RPMI7951 (cell line): ENCODE measurements at regions not wholly inside any gene's neighbourhood (a gene's known extent, or its start where the extent isn't known, plus 50 kb on each side); places are given as distances from the start of the nearest gene placed in this dataset.
A peak's percentile ranks its signal among the peaks of the same experiment; 100 is the strongest.

Source experiments
- DNase-seq: peaks from one replicate; pipeline ENCODE4 v3.0.0-alpha.2; 2012; ENCODE audit warnings: low read depth

GRCh38 chr5:52498607-52499006, 289.1 kb upstream of the ITGA1 start:
- no peak for DNase-seq

DNA sequence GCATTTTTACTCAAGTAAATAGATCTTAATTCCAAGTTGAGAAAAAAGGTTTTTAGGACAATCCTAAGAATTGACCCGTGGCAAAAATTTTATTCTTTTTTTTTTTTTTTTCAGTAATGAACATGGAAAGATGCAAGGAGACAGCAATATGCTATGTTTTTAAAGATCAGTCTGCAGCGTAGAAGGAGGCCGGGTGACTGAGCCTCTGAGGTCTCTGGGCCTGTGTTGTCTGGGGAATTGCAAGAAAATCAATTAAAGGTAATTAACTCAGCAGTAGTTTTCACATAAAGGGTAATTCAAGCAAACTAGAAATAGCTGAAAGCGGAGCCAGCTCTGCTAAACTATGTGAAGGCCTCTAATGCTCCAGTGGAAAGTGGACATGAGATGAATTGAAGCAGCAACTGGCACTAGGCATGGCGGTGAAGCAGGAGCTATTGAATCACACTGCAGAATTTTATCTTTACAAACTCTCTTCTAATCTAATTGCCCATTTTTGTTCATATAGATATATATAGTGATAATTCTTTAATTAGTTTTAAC, 285.2 kb upstream of the ITGA1 start:
- no peak for DNase-seq

- DNase-seq = no peak
These were observed 283.0 kb upstream of the ITGA1 start for GRCh38 chr5:52504584-52505240.

GRCh38 chr5:52517667-52518066, 270.0 kb upstream of the ITGA1 start:
- DNase-seq = no peak

DNA sequence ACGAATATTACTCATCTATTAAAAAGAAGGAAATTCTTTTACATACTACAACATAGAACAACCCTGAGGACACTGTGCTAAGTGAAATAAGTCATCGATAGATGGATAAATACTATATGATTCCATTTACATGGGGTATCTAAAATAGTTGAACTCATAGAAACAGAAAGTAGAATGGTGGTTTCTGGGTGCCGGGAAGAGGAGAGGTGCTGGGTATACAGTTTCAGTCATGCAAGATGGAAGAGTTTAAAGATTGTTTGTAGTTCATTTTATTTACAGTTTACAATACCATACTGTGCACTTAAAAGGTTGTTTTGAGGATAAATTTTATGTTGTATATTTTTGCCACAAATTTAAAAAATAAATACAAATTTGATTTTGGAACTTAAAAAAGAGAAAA, 267.5 kb upstream of the ITGA1 start:
- no peak for DNase-seq

DNA sequence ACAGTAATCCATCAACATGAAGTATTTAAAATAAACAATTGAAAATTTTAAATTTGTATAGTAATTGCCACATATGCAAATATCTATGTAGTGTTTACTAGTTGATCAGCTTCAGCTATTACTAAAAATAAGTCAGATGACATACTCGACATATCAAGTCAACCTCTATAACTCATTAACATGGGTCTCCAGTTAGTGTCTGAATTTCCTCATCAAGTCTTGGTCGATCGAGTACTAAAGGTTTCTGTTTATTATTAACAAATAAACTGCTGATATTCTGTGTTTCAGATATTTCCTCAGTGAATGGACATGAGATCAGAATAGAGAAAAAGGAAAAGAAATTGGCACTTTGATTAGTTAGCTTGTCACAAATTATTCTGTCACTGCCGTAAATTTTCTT, 266.5 kb upstream of the ITGA1 start:
- no peak for DNase-seq

DNA sequence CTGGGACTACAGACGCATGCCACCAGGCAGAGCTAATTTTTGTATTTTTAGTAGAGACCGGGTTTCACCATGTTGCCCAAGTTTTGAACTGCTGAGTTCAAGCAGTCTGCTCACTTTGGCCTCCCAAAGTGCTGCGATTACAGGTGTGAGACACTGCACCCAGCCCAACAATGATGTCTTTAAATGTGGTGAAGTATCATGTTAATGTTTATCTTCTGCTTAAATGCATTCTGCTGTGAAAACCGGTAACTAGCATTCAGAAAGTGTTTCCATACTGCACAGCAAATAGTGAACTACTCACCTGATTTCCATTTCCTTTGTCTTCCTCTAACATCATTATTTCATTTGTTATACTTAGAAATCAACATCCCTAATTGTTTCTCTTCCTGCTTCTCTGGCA, 264.0 kb upstream of the ITGA1 start:
- no peak for DNase-seq

- no peak for DNase-seq
These were observed 256.6 kb upstream of the ITGA1 start for GRCh38 chr5:52531105-52531504.

DNA sequence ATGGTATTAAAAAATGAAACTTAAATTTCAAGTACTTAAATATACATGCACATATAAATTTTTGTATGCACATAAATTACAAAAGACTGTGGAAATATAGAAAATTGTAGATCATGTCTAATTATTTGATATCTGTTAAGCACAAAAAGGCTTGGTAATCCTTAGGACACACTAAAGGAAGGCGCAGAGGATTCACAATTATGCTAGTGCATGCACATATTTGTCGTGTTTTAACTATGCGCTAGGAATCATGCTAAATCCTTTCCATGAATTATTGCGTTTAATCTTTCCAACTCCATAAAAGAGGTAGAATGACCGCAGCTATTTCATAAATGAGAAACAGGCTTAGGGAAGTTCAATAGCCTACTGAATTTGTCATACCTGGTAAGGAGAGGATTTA, 244.1 kb upstream of the ITGA1 start:
- no peak for DNase-seq

GRCh38 chr5:52544738-52545137, 243.0 kb upstream of the ITGA1 start:
- DNase-seq = no peak

DNA sequence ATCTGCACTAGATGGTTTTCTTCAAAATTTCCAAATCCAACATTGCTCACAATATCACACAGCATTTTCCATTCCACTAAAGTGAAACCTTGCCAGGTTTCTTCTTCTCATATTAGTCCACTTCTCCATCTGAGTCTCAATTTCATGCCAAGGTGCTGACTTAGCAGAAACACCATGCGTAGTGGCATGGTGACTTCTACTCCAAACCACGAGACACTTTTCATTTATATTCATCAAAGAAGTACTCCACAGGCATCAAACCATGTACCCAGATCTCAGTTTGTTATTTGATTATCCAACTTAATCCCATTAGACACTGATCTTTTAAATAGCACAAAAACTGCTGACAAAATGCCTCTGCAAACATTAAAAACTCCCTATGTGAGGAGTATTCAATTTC, 233.4 kb upstream of the ITGA1 start:
- no peak for DNase-seq

DNA sequence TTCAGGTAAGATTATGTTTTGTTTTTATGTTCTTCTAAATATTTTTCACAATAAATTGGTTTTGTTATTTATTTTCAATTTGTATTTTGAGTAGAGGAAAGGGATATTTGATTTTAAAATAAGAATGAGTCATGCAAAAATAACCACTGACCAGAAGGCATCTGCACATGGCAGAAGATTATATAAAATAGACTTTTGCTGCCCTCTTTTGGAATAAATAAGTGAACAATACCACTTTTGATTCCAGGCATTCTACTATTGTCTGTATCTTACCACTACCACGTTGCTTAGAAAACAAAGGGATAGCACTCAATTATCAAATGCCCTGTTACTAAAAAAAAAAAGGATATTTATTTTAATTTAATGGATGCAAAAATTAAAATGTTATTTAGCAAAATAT, 227.3 kb upstream of the ITGA1 start:
- DNase-seq = peak; percentile 27

- no peak for DNase-seq
These were observed 225.2 kb upstream of the ITGA1 start for GRCh38 chr5:52562473-52562872.

DNA sequence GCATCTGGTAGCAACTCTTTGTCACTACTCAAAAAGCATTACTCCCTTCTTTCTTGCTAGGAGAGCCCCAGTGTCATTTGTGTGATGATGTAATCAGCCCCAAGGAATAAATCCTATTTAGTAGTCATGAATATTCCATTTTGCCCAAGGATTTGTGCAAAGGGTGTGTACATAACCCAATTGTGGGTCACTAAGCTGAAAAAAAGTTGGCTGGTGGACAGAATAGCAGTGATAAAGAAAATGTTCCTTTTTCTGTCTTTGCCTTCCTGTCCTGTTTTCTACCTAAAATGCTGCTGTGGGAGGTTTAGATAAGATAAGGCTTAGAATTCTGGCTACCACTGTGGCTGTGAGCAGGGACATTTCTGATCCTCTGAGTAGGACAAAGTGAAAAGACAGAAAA, 223.1 kb upstream of the ITGA1 start:
- no peak for DNase-seq

DNA sequence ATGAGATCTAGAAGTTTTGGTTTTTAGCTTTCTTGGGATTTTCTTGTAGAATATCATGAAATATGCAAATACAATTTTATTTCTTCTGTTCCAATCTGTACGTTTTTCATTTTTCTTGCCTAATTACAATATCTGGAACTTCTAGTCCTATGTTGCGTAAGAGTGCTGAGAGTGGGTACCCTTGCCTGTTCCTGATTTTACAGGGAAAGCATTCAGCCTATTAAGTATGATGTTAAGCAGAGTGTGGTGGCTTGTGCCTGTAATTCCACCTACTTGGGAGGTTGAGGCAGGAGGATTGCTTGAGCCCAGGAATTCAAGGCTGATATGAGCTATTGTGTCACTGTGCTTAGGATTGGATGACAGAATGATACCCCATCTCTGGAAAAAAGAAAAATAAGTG, 210.2 kb upstream of the ITGA1 start:
- DNase-seq = no peak

DNA sequence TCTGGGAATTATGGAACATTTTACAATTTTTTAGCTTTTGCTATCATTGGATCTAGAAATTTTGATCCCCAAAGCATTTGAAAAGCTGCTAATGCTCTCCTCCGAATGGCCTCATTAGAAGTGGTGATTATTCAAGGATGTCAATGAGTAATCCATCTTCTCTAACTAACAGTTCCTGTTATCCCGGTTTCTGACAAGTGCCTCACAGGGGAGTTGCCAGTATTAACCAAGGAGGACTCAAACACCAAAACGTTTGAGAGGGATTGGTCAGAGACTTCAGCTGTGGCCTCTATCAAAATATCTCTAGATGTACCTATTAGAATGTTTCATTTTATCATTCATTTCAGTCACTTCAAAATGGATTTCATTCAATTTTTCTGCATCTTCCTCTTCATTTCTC, 208.3 kb upstream of the ITGA1 start:
- no peak for DNase-seq

- peak; percentile 78 for DNase-seq
These were observed 206.8 kb upstream of the ITGA1 start for GRCh38 chr5:52580921-52581320.

DNA sequence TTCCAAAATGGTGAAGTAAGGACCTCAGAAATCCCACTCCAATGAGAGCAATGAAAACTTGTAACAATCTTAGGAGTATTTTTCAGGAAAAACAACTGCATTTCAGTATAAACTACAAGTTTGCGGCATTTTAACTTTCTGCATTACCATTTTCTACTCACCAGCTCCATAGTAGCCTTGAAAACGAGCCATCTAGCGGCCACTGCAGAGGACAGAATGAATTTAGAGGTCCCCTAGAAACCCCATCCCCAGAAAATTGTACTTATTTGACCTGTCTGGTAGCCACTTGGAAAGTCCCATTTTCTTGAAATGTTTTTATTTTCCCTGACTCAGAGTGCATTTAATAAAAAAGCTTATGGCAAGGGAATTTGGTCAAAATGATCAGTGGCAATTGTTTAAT, 205.4 kb upstream of the ITGA1 start:
- peak; percentile 3 for DNase-seq

DNA sequence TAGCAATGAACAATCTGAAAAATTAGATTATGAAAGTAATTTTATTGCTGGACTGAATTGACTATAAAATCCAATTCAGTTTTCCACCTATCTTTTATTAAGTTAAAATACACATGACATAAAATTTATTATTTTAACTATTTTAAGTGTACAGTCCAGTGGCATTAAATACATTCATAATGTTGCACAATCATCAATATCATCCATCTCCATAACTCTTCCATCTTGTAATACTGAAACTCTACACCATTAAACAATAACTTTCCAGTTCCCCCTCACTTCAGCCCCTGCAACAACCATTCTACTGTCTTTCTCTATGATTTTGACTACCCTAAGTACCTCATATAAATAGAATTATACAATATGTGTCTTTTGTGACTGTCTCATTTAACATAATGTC, 200.6 kb upstream of the ITGA1 start:
- no peak for DNase-seq

DNA sequence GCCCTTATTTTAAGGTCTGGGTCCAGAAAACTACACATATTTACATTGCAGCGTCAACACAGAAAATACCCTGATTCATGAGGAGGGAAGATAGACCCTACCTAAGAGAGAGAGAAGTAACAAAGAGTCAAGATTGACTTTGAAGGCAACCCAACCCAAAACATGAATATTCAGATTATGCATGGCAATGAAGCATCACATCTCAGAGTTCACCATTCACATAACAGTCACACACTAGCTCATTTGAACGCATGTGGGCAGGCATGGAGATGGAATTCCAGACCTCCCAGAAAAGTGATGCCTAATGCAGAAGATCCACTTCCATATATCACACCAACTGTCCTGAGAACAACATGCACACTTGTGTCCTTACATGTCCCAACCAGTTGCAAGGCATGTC, 190.1 kb upstream of the ITGA1 start:
- no peak for DNase-seq

DNA sequence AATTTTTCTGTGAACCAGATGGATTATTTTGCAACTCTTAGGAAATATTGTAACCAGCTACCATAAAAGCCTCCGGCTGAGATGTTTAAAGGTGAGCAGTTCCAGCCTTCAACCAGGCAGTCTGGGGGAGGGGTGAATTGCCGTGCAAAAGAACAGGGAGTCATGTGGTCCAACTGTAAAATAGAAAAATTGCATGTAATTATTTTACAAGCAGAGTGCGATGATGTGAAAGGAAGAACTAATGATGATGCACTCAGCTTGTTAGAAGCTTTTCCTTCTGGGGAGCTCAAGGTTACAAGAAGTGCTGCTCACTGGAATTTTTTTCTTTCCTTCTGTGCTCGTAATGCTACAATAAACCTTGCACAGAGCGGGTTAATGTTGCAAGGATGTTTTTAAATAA, 188.7 kb upstream of the ITGA1 start:
- no peak for DNase-seq

DNA sequence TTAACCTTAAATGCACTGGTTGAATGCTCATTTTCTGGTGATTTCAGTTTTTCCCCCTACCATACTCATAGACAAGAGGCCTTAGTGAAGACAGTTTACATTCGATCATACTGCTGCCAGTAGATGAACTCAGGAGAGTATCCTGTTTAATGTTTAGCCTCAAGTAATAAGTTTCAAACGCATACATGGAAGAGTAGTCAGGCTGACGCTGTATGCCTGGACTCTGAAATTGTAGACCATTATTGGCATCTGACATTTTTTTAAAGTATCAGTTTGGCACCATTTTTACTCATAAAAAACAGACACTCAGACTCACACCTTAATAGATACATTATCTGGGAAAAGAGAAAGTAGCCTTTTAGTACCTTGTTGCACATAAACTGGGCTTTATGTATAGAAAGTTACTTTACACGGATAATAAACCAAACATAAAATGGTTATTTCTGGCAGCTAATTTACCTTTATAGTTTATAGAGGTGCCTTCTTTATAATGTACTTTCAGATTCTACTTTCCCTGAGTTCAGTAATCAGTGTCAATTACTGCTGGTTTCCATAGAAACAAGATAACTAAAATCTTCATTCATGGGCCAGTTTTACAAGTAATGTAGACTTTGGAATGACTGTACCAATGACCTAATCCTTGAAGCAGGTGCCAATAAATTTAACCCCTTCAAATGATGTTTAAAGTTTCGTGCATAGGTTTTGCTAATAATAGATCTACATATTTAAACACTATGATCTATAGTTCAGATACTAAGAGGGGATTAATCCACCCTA, 183.8 kb upstream of the ITGA1 start:
- no peak for DNase-seq
